Liver (tissue), 3 donors: ENCODE measurements at regions not wholly inside any gene's neighbourhood (a gene's known extent, or its start where the extent isn't known, plus 50 kb on each side); places are given as distances from the start of the nearest gene placed in this dataset.

Experiments
- ATF3 ChIP-seq: IDR thresholded peaks from 2 replicates; pipeline ENCODE4 v1.6.1; 2016; ENCODE audit warnings: antibody characterized with exemption
- CTCF ChIP-seq: fragments of 150-350 bp; IDR thresholded peaks from 2 replicates; pipeline ENCODE4 v1.5.1; 2017; ENCODE audit warnings: improper control_type of control experiment, low read depth, low read length; ENCODE audit not compliant: missing input control
- GABPA ChIP-seq, 2 donors: IDR thresholded peaks in 1 of 2; conservative IDR thresholded peaks in 1 of 2; 2 replicates each; pipeline ENCODE4 v1.6.1; 2016; ENCODE audit warnings: antibody characterized with exemption in 2 of 2, mild to moderate bottlenecking in 1 of 2, moderate library complexity in 1 of 2
- HNF4G ChIP-seq: IDR thresholded peaks from 2 replicates; pipeline ENCODE4 v1.6.1; 2016; ENCODE audit warnings: antibody characterized with exemption
- MAX ChIP-seq: IDR thresholded peaks from 2 replicates; pipeline ENCODE4 v1.6.1; 2016; ENCODE audit warnings: antibody characterized with exemption
- RAD21 ChIP-seq, 2 donors: IDR thresholded peaks; 2 replicates each; pipeline ENCODE4 v1.6.1; 2016; ENCODE audit warnings: antibody characterized with exemption in 2 of 2, mild to moderate bottlenecking in 2 of 2
- SP1 ChIP-seq: IDR thresholded peaks from 2 replicates; pipeline ENCODE4 v1.6.1; 2018; ENCODE audit warnings: antibody characterized with exemption, mild to moderate bottlenecking
- TAF1 ChIP-seq: conservative IDR thresholded peaks from 2 replicates; pipeline ENCODE4 v1.6.1; 2016; ENCODE audit warnings: antibody characterized with exemption, mild to moderate bottlenecking
- YY1 ChIP-seq: IDR thresholded peaks from 2 replicates; pipeline ENCODE4 v1.6.1; 2016; ENCODE audit warnings: antibody characterized with exemption, mild to moderate bottlenecking
- donor health status: healthy.
- donor health status: healthy.

GRCh38 chr4:28976369-28976768 is 1743.8 kb upstream of the PCDH7 start:
- no peak for TF ChIP-seq CTCF
- no peak for TF ChIP-seq SP1
- TF ChIP-seq HNF4G = no peak
- TF ChIP-seq RAD21 (IDR thresholded peaks at IDR 0.05) = no peak
- TF ChIP-seq ATF3 = no peak
- TF ChIP-seq MAX = no peak
- TF ChIP-seq GABPA (IDR thresholded peaks at IDR 0.05 in 1 of 2, conservative IDR thresholded peaks at IDR 0.05 in 1 of 2) = no peak
- TF ChIP-seq TAF1 = no peak
- TF ChIP-seq YY1 = no peak
